ENCODE measurements at regions not wholly inside any gene's neighbourhood (a gene's known extent, or its start where the extent isn't known, plus 50 kb on each side); places are given as distances from the start of the nearest gene placed in this dataset.

GRCh38 chr12:131430158-131430742 lies 280.6 kb upstream of the SFSWAP start:
- TF ChIP-seq CTCF (IDR thresholded peaks at IDR 0.05 in 4 of 5, conservative IDR thresholded peaks at IDR 0.05 in 1 of 5) (no peak), POLR2A (IDR thresholded peaks at IDR 0.05) (no peak)

Data from gastrocnemius medialis (tissue), 4 donors.